HEK293 (cell line): ENCODE measurements at regions not wholly inside any gene's neighbourhood (a gene's known extent, or its start where the extent isn't known, plus 50 kb on each side); places are given as distances from the start of the nearest gene placed in this dataset.

Source experiments
- KLF10 ChIP-seq: fragments of 450-650 bp; IDR thresholded peaks from 2 replicates; pipeline ENCODE4 v1.5.1; 2018; ENCODE audit warnings: missing biosample characterization, mild to moderate bottlenecking, missing genetic modification characterization
- SP2 ChIP-seq: fragments of 450-650 bp; formaldehyde crosslinking; IDR thresholded peaks from 2 replicates; pipeline ENCODE4 v1.5.1; 2016; ENCODE audit warnings: missing biosample characterization, missing genetic modification characterization
- YY1 ChIP-seq: fragments of 450-650 bp; formaldehyde crosslinking; IDR thresholded peaks from 2 replicates; pipeline ENCODE4 v1.5.1; 2018; ENCODE audit warnings: missing biosample characterization, missing genetic modification characterization
- ZNF138 ChIP-seq: fragments of 450-650 bp; formaldehyde crosslinking; IDR thresholded peaks from 2 replicates; pipeline ENCODE4 v1.5.1; 2016; ENCODE audit warnings: missing biosample characterization, missing genetic modification characterization, borderline replicate concordance
- ZNF19 ChIP-seq: fragments of 450-650 bp; formaldehyde crosslinking; IDR thresholded peaks from 2 replicates; pipeline ENCODE4; 2016; ENCODE audit warnings: missing biosample characterization, missing genetic modification characterization, low read depth
- ZNF266 ChIP-seq: fragments of 450-650 bp; formaldehyde crosslinking; IDR thresholded peaks from 2 replicates; pipeline ENCODE4 v1.5.1; 2016; ENCODE audit warnings: missing biosample characterization, missing genetic modification characterization, low read depth
- ZNF302 ChIP-seq: fragments of 450-650 bp; formaldehyde crosslinking; IDR thresholded peaks from 2 replicates; pipeline ENCODE4 v1.5.1; 2016; ENCODE audit warnings: missing biosample characterization, missing genetic modification characterization, low read depth
- ZNF701 ChIP-seq: fragments of 450-650 bp; formaldehyde crosslinking; IDR thresholded peaks from 2 replicates; pipeline ENCODE4 v1.5.1; 2016; ENCODE audit warnings: missing biosample characterization, missing genetic modification characterization
- ZNF830 ChIP-seq: fragments of 450-650 bp; IDR thresholded peaks from 2 replicates; pipeline ENCODE4 v1.5.0; 2018; ENCODE audit warnings: missing biosample characterization, missing genetic modification characterization, low read depth, mild to moderate bottlenecking, moderate library complexity
- ZSCAN30 ChIP-seq: fragments of 450-650 bp; IDR thresholded peaks from 2 replicates; pipeline ENCODE4 v1.5.1; 2018; ENCODE audit warnings: missing biosample characterization, mild to moderate bottlenecking, missing genetic modification characterization, moderate library complexity
- TF ChIP-seq, protein P1 (sequence below): fragments of 450-650 bp; formaldehyde crosslinking; IDR thresholded peaks from 2 replicates; pipeline ENCODE4 v1.5.1; 2016; ENCODE audit warnings: missing biosample characterization, missing genetic modification characterization, borderline replicate concordance
- TF ChIP-seq, protein P2 (sequence below): fragments of 450-650 bp; formaldehyde crosslinking; IDR thresholded peaks from 2 replicates; pipeline ENCODE4 v1.5.1; 2016; ENCODE audit warnings: missing biosample characterization, missing genetic modification characterization
- TF ChIP-seq, protein P3 (sequence below): fragments of 450-650 bp; formaldehyde crosslinking; IDR thresholded peaks from 2 replicates; pipeline ENCODE4 v1.5.1; 2016; ENCODE audit warnings: missing biosample characterization, missing genetic modification characterization

DNA sequence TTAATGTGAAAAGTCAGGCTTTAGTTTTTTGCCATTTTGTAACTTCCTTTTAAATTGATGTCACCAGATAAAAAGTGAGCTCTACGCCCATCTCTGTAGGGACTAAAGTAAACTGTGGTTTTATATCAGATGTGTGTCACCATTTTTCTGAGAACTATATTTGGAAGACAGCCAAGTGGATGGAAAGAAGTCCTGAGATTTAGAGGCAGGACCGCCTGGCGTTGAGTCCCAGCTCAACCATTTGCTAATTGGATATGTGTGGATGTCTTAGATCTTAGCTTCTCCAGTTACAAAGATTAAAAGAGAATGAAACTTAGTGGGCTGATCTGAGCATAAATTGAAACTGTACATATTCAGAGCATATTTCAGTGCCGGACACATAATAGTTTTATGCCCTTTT, 691.6 kb upstream of the CELF2 start:
- TF ChIP-seq, protein P1, sequence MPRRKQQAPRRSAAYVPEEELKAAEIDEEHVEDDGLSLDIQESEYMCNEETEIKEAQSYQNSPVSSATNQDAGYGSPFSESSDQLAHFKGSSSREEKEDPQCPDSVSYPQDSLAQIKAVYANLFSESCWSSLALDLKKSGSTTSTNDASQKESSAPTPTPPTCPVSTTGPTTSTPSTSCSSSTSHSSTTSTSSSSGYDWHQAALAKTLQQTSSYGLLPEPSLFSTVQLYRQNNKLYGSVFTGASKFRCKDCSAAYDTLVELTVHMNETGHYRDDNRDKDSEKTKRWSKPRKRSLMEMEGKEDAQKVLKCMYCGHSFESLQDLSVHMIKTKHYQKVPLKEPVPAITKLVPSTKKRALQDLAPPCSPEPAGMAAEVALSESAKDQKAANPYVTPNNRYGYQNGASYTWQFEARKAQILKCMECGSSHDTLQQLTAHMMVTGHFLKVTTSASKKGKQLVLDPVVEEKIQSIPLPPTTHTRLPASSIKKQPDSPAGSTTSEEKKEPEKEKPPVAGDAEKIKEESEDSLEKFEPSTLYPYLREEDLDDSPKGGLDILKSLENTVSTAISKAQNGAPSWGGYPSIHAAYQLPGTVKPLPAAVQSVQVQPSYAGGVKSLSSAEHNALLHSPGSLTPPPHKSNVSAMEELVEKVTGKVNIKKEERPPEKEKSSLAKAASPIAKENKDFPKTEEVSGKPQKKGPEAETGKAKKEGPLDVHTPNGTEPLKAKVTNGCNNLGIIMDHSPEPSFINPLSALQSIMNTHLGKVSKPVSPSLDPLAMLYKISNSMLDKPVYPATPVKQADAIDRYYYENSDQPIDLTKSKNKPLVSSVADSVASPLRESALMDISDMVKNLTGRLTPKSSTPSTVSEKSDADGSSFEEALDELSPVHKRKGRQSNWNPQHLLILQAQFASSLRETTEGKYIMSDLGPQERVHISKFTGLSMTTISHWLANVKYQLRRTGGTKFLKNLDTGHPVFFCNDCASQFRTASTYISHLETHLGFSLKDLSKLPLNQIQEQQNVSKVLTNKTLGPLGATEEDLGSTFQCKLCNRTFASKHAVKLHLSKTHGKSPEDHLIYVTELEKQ (tag by site-specific recombination), result no peak
- TF ChIP-seq, protein P2, sequence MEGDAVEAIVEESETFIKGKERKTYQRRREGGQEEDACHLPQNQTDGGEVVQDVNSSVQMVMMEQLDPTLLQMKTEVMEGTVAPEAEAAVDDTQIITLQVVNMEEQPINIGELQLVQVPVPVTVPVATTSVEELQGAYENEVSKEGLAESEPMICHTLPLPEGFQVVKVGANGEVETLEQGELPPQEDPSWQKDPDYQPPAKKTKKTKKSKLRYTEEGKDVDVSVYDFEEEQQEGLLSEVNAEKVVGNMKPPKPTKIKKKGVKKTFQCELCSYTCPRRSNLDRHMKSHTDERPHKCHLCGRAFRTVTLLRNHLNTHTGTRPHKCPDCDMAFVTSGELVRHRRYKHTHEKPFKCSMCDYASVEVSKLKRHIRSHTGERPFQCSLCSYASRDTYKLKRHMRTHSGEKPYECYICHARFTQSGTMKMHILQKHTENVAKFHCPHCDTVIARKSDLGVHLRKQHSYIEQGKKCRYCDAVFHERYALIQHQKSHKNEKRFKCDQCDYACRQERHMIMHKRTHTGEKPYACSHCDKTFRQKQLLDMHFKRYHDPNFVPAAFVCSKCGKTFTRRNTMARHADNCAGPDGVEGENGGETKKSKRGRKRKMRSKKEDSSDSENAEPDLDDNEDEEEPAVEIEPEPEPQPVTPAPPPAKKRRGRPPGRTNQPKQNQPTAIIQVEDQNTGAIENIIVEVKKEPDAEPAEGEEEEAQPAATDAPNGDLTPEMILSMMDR (tag by site-specific recombination), result no peak
- no peak for TF ChIP-seq ZNF701 (tag by site-specific recombination)
- TF ChIP-seq ZNF19 (tag by site-specific recombination), result no peak
- no peak for TF ChIP-seq YY1 (tag by site-specific recombination)
- TF ChIP-seq KLF10 (tag by site-specific recombination), result no peak
- no peak for TF ChIP-seq ZNF830 (tag by site-specific recombination)
- no peak for TF ChIP-seq ZNF138 (tag by site-specific recombination)
- no peak for TF ChIP-seq ZSCAN30
- TF ChIP-seq SP2, result no peak
- TF ChIP-seq ZNF266, result no peak
- TF ChIP-seq, protein P3, sequence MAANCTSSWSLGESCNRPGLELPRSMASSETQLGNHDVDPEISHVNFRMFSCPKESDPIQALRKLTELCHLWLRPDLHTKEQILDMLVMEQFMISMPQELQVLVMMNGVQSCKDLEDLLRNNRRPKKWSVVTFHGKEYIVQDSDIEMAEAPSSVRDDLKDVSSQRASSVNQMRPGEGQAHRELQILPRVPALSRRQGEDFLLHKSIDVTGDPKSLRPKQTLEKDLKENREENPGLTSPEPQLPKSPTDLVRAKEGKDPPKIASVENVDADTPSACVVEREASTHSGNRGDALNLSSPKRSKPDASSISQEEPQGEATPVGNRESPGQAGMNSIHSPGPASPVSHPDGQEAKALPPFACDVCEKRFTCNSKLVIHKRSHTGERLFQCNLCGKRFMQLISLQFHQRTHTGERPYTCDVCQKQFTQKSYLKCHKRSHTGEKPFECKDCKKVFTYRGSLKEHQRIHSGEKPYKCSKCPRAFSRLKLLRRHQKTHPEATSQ (tag by site-specific recombination), result no peak
- no peak for TF ChIP-seq ZNF302 (tag by site-specific recombination)
